ENCODE measurements at regions not wholly inside any gene's neighbourhood (a gene's known extent, or its start where the extent isn't known, plus 50 kb on each side); places are given as distances from the start of the nearest gene placed in this dataset.

- H3K4me2 ChIP-seq (ENCODE audit: insufficient read depth, low read length): no peak overlapping the region
- in situ Hi-C loops (cut with MboI): no loop called here
- no peaks in the 10 kb centered on the region for H4K20me1 ChIP-seq (replicated peaks; ENCODE audit: control insufficient read depth, insufficient read depth, low read length)
- no peaks in the 10 kb centered on the region for H3K79me2 ChIP-seq (ENCODE audit: control insufficient read depth, insufficient read depth, low read length)
- H3K9me1 ChIP-seq (ENCODE audit: control insufficient read depth, insufficient read depth, low read length): no peaks in the 10 kb centered on the region
- H3K36me3 ChIP-seq (ENCODE audit: control insufficient read depth, insufficient read depth, low read length): no peaks in the 10 kb centered on the region
- H2AFZ ChIP-seq (ENCODE audit: low read depth, low read length): no peak overlapping the region
- no peak for FAIRE-seq
- H3K9me3 ChIP-seq (replicated peaks; ENCODE audit: control insufficient read depth, insufficient read depth, low read depth, low read length): no peaks in the 10 kb centered on the region; the same call in 1 of the 2 replicates
- no peak overlapping the region for H3K4me3 ChIP-seq
- no peaks in the 10 kb centered on the region for H3K4me1 ChIP-seq (replicated peaks in 1 of 2; ENCODE audit: control insufficient read depth in 2 of 2, insufficient read depth in 2 of 2, low read length in 2 of 2)
- no peak for ATAC-seq
- H3K27ac ChIP-seq (ENCODE audit: extremely low read depth, low read depth, low read length): no peak overlapping the region
- POLR2A ChIA-PET: no interaction called here
- TF ChIP-seq IRF1 (CRISPR knock-in tag; IDR thresholded peaks at IDR 0.05; ENCODE audit: borderline replicate concordance) (no peak), DMBX1 (CRISPR knock-in tag; IDR thresholded peaks at IDR 0.05; ENCODE audit: borderline replicate concordance) (no peak), NBN (IDR thresholded peaks at IDR 0.05; ENCODE audit: low read depth) (no peak), DEAF1 (CRISPR knock-in tag; IDR thresholded peaks at IDR 0.05) (no peak), ZNF431 (CRISPR knock-in tag; IDR thresholded peaks at IDR 0.05) (no peak), KDM2B (CRISPR knock-in tag; IDR thresholded peaks at IDR 0.05) (no peak), KLF13 (tag; IDR thresholded peaks at IDR 0.05; ENCODE audit: borderline replicate concordance, low read depth) (no peak), SFPQ (IDR thresholded peaks at IDR 0.05; ENCODE audit: low read depth, low read length) (no peak), CHCHD3 (CRISPR knock-in tag; IDR thresholded peaks at IDR 0.05) (no peak), NEUROD1 (IDR thresholded peaks at IDR 0.05; ENCODE audit: borderline replicate concordance, low read depth, low read length, partially characterized antibody) (no peak), ZMIZ1 (IDR thresholded peaks at IDR 0.05; ENCODE audit: low read depth in 2 of 2, low read length in 2 of 2) (no peak), ATF6 (CRISPR knock-in tag; IDR thresholded peaks at IDR 0.05) (no peak)
- 0% methylated on average over 2 of the region's 2 CpGs for WGBS (ENCODE audit: insufficient coverage, low coverage, missing lambda C conversion rate)
- intact Hi-C loops (cut with micrococcal nuclease): no loop called here
- no TSS peak for BruUV-seq (replicated peaks)
- DNase-seq (ENCODE audit: extremely low read depth in 1 of 4, low spot score in 3 of 4): no peak
- no peaks in the 10 kb centered on the region for H3K27me3 ChIP-seq (ENCODE audit: control insufficient read depth in 2 of 2, insufficient read depth in 2 of 2, low read length in 2 of 2)
- CTCF ChIA-PET (ENCODE audit: low intra/inter-chr PET ratio): no interaction called here
- H3K9ac ChIP-seq (ENCODE audit: insufficient read depth in 1 of 2, low read depth in 2 of 2, low read length in 2 of 2): no peak overlapping the region
Observed at GRCh38 chr12:85562765-85563164, 273.4 kb downstream of the RASSF9 start.

All from K562 (cell line).